ENCODE measurements at regions not wholly inside any gene's neighbourhood (a gene's known extent, or its start where the extent isn't known, plus 50 kb on each side); places are given as distances from the start of the nearest gene placed in this dataset.

- H3K27ac Mint-ChIP-seq = no peak overlapping the region
- no peak overlapping the region for H3K4me3 Mint-ChIP-seq (ENCODE audit: low read depth)
- H3K27me3 Mint-ChIP-seq (ENCODE audit: low read depth) = no peaks in the 10 kb centered on the region
- DNase-seq (ENCODE audit: low spot score) = no peak
- H3K36me3 Mint-ChIP-seq (ENCODE audit: low read depth) = no peaks in the 10 kb centered on the region
- no peaks in the 10 kb centered on the region for H3K9me3 Mint-ChIP-seq
- intact Hi-C loops (cut with micrococcal nuclease) = no loop called here
- H3K4me1 Mint-ChIP-seq (ENCODE audit: low read depth) = no peaks in the 10 kb centered on the region
These were observed 586.8 kb upstream of the PITX2 start for GRCh38 chr4:111209706-111210105.

GRCh38 chr4:111210595-111210994 lies 587.7 kb upstream of the PITX2 start:
- Mint-ChIP-seq H3K27me3 (ENCODE audit: low read depth) (no peaks in the 10 kb centered on the region), H3K4me1 (ENCODE audit: low read depth) (no peaks in the 10 kb centered on the region), H3K27ac (no peak overlapping the region), H3K9me3 (no peaks in the 10 kb centered on the region), H3K36me3 (ENCODE audit: low read depth) (no peaks in the 10 kb centered on the region), H3K4me3 (ENCODE audit: low read depth) (no peak overlapping the region)
- no peak for DNase-seq (ENCODE audit: low spot score)
- intact Hi-C loops (cut with micrococcal nuclease) = no loop called here

GRCh38 chr4:111213531-111213930 lies 590.7 kb upstream of the PITX2 start:
- Mint-ChIP-seq H3K4me3 (ENCODE audit: low read depth) (no peak overlapping the region), H3K9me3 (no peaks in the 10 kb centered on the region), H3K36me3 (ENCODE audit: low read depth) (no peaks in the 10 kb centered on the region), H3K4me1 (ENCODE audit: low read depth) (no peaks in the 10 kb centered on the region), H3K27ac (no peak overlapping the region), H3K27me3 (ENCODE audit: low read depth) (no peaks in the 10 kb centered on the region)
- DNase-seq (ENCODE audit: low spot score) = no peak
- intact Hi-C loops (cut with micrococcal nuclease) = no loop called here

GRCh38 chr4:111214371-111214770 lies 591.5 kb upstream of the PITX2 start:
- Mint-ChIP-seq H3K4me1 (ENCODE audit: low read depth) (no peaks in the 10 kb centered on the region), H3K27me3 (ENCODE audit: low read depth) (no peaks in the 10 kb centered on the region), H3K4me3 (ENCODE audit: low read depth) (no peak overlapping the region), H3K27ac (no peak overlapping the region), H3K9me3 (no peaks in the 10 kb centered on the region), H3K36me3 (ENCODE audit: low read depth) (no peaks in the 10 kb centered on the region)
- intact Hi-C loops (cut with micrococcal nuclease) = no loop called here
- DNase-seq (ENCODE audit: low spot score) = no peak

GRCh38 chr4:111215755-111216154 lies 592.9 kb upstream of the PITX2 start:
- Mint-ChIP-seq H3K4me1 (ENCODE audit: low read depth) (no peaks in the 10 kb centered on the region), H3K36me3 (ENCODE audit: low read depth) (no peaks in the 10 kb centered on the region), H3K4me3 (ENCODE audit: low read depth) (no peak overlapping the region), H3K9me3 (no peaks in the 10 kb centered on the region), H3K27ac (no peak overlapping the region), H3K27me3 (ENCODE audit: low read depth) (no peaks in the 10 kb centered on the region)
- no peak for DNase-seq (ENCODE audit: low spot score)
- intact Hi-C loops (cut with micrococcal nuclease) = no loop called here

- no peak overlapping the region for H3K27ac Mint-ChIP-seq
- no peaks in the 10 kb centered on the region for H3K4me1 Mint-ChIP-seq (ENCODE audit: low read depth)
- intact Hi-C loops (cut with micrococcal nuclease) = no loop called here
- H3K4me3 Mint-ChIP-seq (ENCODE audit: low read depth) = no peak overlapping the region
- no peaks in the 10 kb centered on the region for H3K36me3 Mint-ChIP-seq (ENCODE audit: low read depth)
- no peak for DNase-seq (ENCODE audit: low spot score)
- no peaks in the 10 kb centered on the region for H3K27me3 Mint-ChIP-seq (ENCODE audit: low read depth)
- no peaks in the 10 kb centered on the region for H3K9me3 Mint-ChIP-seq
These were observed 593.9 kb upstream of the PITX2 start for GRCh38 chr4:111216791-111217190.

GRCh38 chr4:111221371-111221770 lies 598.5 kb upstream of the PITX2 start:
- intact Hi-C loops (cut with micrococcal nuclease) = no loop called here
- Mint-ChIP-seq H3K27me3 (ENCODE audit: low read depth) (no peaks in the 10 kb centered on the region), H3K4me1 (ENCODE audit: low read depth) (no peaks in the 10 kb centered on the region), H3K27ac (no peak overlapping the region), H3K36me3 (ENCODE audit: low read depth) (no peaks in the 10 kb centered on the region), H3K4me3 (ENCODE audit: low read depth) (no peak overlapping the region), H3K9me3 (no peaks in the 10 kb centered on the region)
- DNase-seq (ENCODE audit: low spot score) = no peak

GRCh38 chr4:111228396-111228795 lies 605.5 kb upstream of the PITX2 start:
- Mint-ChIP-seq H3K27ac (no peak overlapping the region), H3K27me3 (ENCODE audit: low read depth) (no peaks in the 10 kb centered on the region), H3K4me1 (ENCODE audit: low read depth) (no peaks in the 10 kb centered on the region), H3K9me3 (no peaks in the 10 kb centered on the region), H3K4me3 (ENCODE audit: low read depth) (no peak overlapping the region), H3K36me3 (ENCODE audit: low read depth) (no peaks in the 10 kb centered on the region)
- no peak for DNase-seq (ENCODE audit: low spot score)
- intact Hi-C loops (cut with micrococcal nuclease) = no loop called here

GRCh38 chr4:111228874-111229273 lies 606.0 kb upstream of the PITX2 start:
- intact Hi-C loops (cut with micrococcal nuclease) = no loop called here

GRCh38 chr4:111230265-111230664 lies 607.4 kb upstream of the PITX2 start:
- Mint-ChIP-seq H3K36me3 (ENCODE audit: low read depth) (no peaks in the 10 kb centered on the region), H3K9me3 (no peaks in the 10 kb centered on the region), H3K27ac (no peak overlapping the region), H3K4me3 (ENCODE audit: low read depth) (no peak overlapping the region), H3K27me3 (ENCODE audit: low read depth) (no peaks in the 10 kb centered on the region), H3K4me1 (ENCODE audit: low read depth) (no peaks in the 10 kb centered on the region)
- DNase-seq (ENCODE audit: low spot score) = no peak
- intact Hi-C loops (cut with micrococcal nuclease) = no loop called here

More at GRCh38 chr4:111228874-111229273, 606.0 kb upstream of the PITX2 start:
- Mint-ChIP-seq H3K36me3 (ENCODE audit: low read depth) (no peaks in the 10 kb centered on the region), H3K27ac (no peak overlapping the region), H3K27me3 (ENCODE audit: low read depth) (no peaks in the 10 kb centered on the region), H3K9me3 (no peaks in the 10 kb centered on the region), H3K4me1 (ENCODE audit: low read depth) (no peaks in the 10 kb centered on the region), H3K4me3 (ENCODE audit: low read depth) (no peak overlapping the region)
- no peak for DNase-seq (ENCODE audit: low spot score)

- intact Hi-C loops (cut with micrococcal nuclease) = no loop called here
- Mint-ChIP-seq H3K9me3 (no peaks in the 10 kb centered on the region), H3K27ac (no peak overlapping the region), H3K27me3 (ENCODE audit: low read depth) (no peaks in the 10 kb centered on the region), H3K4me3 (ENCODE audit: low read depth) (no peak overlapping the region), H3K36me3 (ENCODE audit: low read depth) (no peaks in the 10 kb centered on the region), H3K4me1 (ENCODE audit: low read depth) (no peaks in the 10 kb centered on the region)
- DNase-seq (ENCODE audit: low spot score) = no peak
These were observed 608.4 kb upstream of the PITX2 start for GRCh38 chr4:111231281-111231680.

GRCh38 chr4:111234939-111235338 lies 612.1 kb upstream of the PITX2 start:
- Mint-ChIP-seq H3K4me1 (ENCODE audit: low read depth) (no peaks in the 10 kb centered on the region), H3K9me3 (no peaks in the 10 kb centered on the region), H3K27ac (no peak overlapping the region), H3K36me3 (ENCODE audit: low read depth) (no peaks in the 10 kb centered on the region), H3K4me3 (ENCODE audit: low read depth) (no peak overlapping the region), H3K27me3 (ENCODE audit: low read depth) (no peaks in the 10 kb centered on the region)
- intact Hi-C loops (cut with micrococcal nuclease) = no loop called here
- DNase-seq (ENCODE audit: low spot score) = no peak

GRCh38 chr4:111263836-111264235 lies 641.0 kb upstream of the PITX2 start:
- Mint-ChIP-seq H3K4me1 (ENCODE audit: low read depth) (no peaks in the 10 kb centered on the region), H3K36me3 (ENCODE audit: low read depth) (no peaks in the 10 kb centered on the region), H3K9me3 (no peaks in the 10 kb centered on the region), H3K4me3 (ENCODE audit: low read depth) (no peak overlapping the region), H3K27me3 (ENCODE audit: low read depth) (no peaks in the 10 kb centered on the region), H3K27ac (no peak overlapping the region)
- DNase-seq (ENCODE audit: low spot score) = no peak
- intact Hi-C loops (cut with micrococcal nuclease) = no loop called here

- no peak for DNase-seq (ENCODE audit: low spot score)
- Mint-ChIP-seq H3K36me3 (ENCODE audit: low read depth) (no peaks in the 10 kb centered on the region), H3K27ac (no peak overlapping the region), H3K4me1 (ENCODE audit: low read depth) (peaks cover 2% of the 10 kb centered on the region), H3K9me3 (no peaks in the 10 kb centered on the region), H3K27me3 (ENCODE audit: low read depth) (no peaks in the 10 kb centered on the region), H3K4me3 (ENCODE audit: low read depth) (no peak overlapping the region)
- intact Hi-C loops (cut with micrococcal nuclease) = no loop called here
These were observed 644.1 kb upstream of the PITX2 start for GRCh38 chr4:111266937-111267336.

Measured in activated T-helper 2 cell treated with anti-CD3 and anti-CD28 coated beads, Interferon-gamma antibody, Interleukin-2, Interleukin-4, amounts not matched to agents 10 μg/mL and 5 μg/mL and 100 μg/mL, durations not matched to agents 14 hours and 24 hours and 36 hours (primary cell).